Sigmoid colon (tissue), 6 donors: ENCODE measurements at regions not wholly inside any gene's neighbourhood (a gene's known extent, or its start where the extent isn't known, plus 50 kb on each side); places are given as distances from the start of the nearest gene placed in this dataset.

ENCODE experiments used
- DNase-seq: peaks from one replicate; pipeline ENCODE4 v3.0.0-alpha.2; 2019
- H3K27ac ChIP-seq, 4 donors: fragments of 200-600 bp; sonication (generic); one replicate each; pipeline ENCODE4 v1.5.1; 2016 to 2019; ENCODE audit warnings: mild to moderate bottlenecking in 1 of 4
- H3K27me3 ChIP-seq, 3 donors: fragments of 200-600 bp; sonication (generic); one replicate each; pipeline ENCODE4 v1.5.1; 2019; ENCODE audit warnings: mild to moderate bottlenecking in 1 of 3
- H3K36me3 ChIP-seq, 4 donors: fragments of 200-600 bp; sonication (generic); one replicate each; pipeline ENCODE4 v1.5.1; 2016 to 2019
- H3K4me1 ChIP-seq, 4 donors: fragments of 200-600 bp; sonication (generic); one replicate each; pipeline ENCODE4 v1.5.1; 2017 to 2019
- H3K4me3 ChIP-seq, 4 donors: fragments of 200-600 bp; sonication (generic); one replicate each; pipeline ENCODE4 v1.5.1; 2017 to 2019; ENCODE audit warnings: mild to moderate bottlenecking in 2 of 4, moderate library complexity in 1 of 4
- H3K9me3 ChIP-seq, 4 donors: fragments of 200-600 bp in 3 of 4; sonication (generic) in 3 of 4; one replicate each; pipeline versions ENCODE4 v1.5.1 to v1.6.1; 2013 to 2019
- EP300 ChIP-seq, 4 donors: sonication (generic); formaldehyde crosslinking; IDR thresholded peaks; one replicate each; pipeline ENCODE4 v1.6.1; 2017; ENCODE audit warnings: antibody characterized with exemption in 4 of 4
- POLR2A ChIP-seq, 2 donors: fragments of 450-650 bp; IDR thresholded peaks; one replicate each; pipeline ENCODE4 v1.6.1; 2016; ENCODE audit warnings: antibody characterized with exemption in 2 of 2, mild to moderate bottlenecking in 2 of 2, moderate library complexity in 2 of 2
- POLR2AphosphoS5 ChIP-seq, 4 donors: sonication (generic); formaldehyde crosslinking; IDR thresholded peaks; one replicate each; pipeline ENCODE4 v1.6.1; 2017; ENCODE audit warnings: antibody characterized with exemption in 4 of 4
- WGBS, 2 donors: extraction: QIAGEN DNeasy Blood & Tissue Kit; methylation state at CpG; one replicate each; pipeline ENCODE4 v1.1.7; 2013; 5-methylcytosine and 5-hydroxymethylcytosine counted together
- intact Hi-C: fragments of 100-400 bp; cut with DNase I; formaldehyde crosslinking; loops from one replicate; pipeline ENCODE4 v1.15.1; 2023
- TF ChIP-seq, protein P1 (sequence below), 4 experiments: fragments of 450-650 bp in 3 of 4; fragments of 200-600 bp in 1 of 4; IDR thresholded peaks; one replicate each; pipeline ENCODE4 v1.5.1; 2016 to 2019; ENCODE audit warnings: antibody characterized with exemption in 4 of 4, mild to moderate bottlenecking in 3 of 4, moderate library complexity in 2 of 4
- donor health status: healthy with polysubstance abuse.
- donor health status: healthy.

- H3K4me3 ChIP-seq, result no peak overlapping the region
- no peaks in the 10 kb centered on the region for H3K36me3 ChIP-seq
- H3K9me3 ChIP-seq, result peaks cover 0 to 3% (median 0%) of the 10 kb centered on the region in 4 donors
- H3K27me3 ChIP-seq, result no peaks in the 10 kb centered on the region
- intact Hi-C loops, result no loop called here
- TF ChIP-seq, protein P1, sequence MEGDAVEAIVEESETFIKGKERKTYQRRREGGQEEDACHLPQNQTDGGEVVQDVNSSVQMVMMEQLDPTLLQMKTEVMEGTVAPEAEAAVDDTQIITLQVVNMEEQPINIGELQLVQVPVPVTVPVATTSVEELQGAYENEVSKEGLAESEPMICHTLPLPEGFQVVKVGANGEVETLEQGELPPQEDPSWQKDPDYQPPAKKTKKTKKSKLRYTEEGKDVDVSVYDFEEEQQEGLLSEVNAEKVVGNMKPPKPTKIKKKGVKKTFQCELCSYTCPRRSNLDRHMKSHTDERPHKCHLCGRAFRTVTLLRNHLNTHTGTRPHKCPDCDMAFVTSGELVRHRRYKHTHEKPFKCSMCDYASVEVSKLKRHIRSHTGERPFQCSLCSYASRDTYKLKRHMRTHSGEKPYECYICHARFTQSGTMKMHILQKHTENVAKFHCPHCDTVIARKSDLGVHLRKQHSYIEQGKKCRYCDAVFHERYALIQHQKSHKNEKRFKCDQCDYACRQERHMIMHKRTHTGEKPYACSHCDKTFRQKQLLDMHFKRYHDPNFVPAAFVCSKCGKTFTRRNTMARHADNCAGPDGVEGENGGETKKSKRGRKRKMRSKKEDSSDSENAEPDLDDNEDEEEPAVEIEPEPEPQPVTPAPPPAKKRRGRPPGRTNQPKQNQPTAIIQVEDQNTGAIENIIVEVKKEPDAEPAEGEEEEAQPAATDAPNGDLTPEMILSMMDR (IDR thresholded peaks at IDR 0.05), result no peak
- no peak for TF ChIP-seq POLR2A (IDR thresholded peaks at IDR 0.05)
- TF ChIP-seq EP300 (IDR thresholded peaks at IDR 0.05), result no peak
- no peak for TF ChIP-seq POLR2AphosphoS5 (IDR thresholded peaks at IDR 0.05)
- WGBS, 2 donors, result 88 to 91% methylated on average over 2 of the region's 2 CpGs
- no peaks in the 10 kb centered on the region for H3K4me1 ChIP-seq
- DNase-seq, result no peak
- no peak overlapping the region for H3K27ac ChIP-seq
These were observed 982.3 kb upstream of the DDX18 start for GRCh38 chr2:116832148-116832547.

GRCh38 chr2:116833052-116833451 is 981.4 kb upstream of the DDX18 start:
- Histone ChIP-seq H3K4me1 (no peaks in the 10 kb centered on the region), H3K36me3 (no peaks in the 10 kb centered on the region), H3K27me3 (no peaks in the 10 kb centered on the region), H3K4me3 (no peak overlapping the region), H3K27ac (no peak overlapping the region), H3K9me3 (no peaks in the 10 kb centered on the region)
- DNase-seq, result no peak
- no peak for TF ChIP-seq POLR2AphosphoS5 (IDR thresholded peaks at IDR 0.05)
- TF ChIP-seq EP300 (IDR thresholded peaks at IDR 0.05), result no peak
- 93 to 94% methylated on average over 3 of the region's 3 CpGs for WGBS, 2 donors
- intact Hi-C loops, result no loop called here

- no peaks in the 10 kb centered on the region for H3K27me3 ChIP-seq
- H3K36me3 ChIP-seq, result no peaks in the 10 kb centered on the region
- H3K9me3 ChIP-seq, result no peaks in the 10 kb centered on the region
- intact Hi-C loops, result no loop called here
- no peak overlapping the region for H3K27ac ChIP-seq
- TF ChIP-seq POLR2A (IDR thresholded peaks at IDR 0.05), result no peak
- no peak for TF ChIP-seq EP300 (IDR thresholded peaks at IDR 0.05)
- TF ChIP-seq, protein P1 (IDR thresholded peaks at IDR 0.05), result no peak
- no peak for TF ChIP-seq POLR2AphosphoS5 (IDR thresholded peaks at IDR 0.05)
- no peak for DNase-seq
- no peaks in the 10 kb centered on the region for H3K4me1 ChIP-seq
- 83 to 92% methylated on average over 5 of the region's 5 CpGs for WGBS, 2 donors
- H3K4me3 ChIP-seq, result no peak overlapping the region
These were observed 972.3 kb upstream of the DDX18 start for GRCh38 chr2:116842164-116842563.

DNA sequence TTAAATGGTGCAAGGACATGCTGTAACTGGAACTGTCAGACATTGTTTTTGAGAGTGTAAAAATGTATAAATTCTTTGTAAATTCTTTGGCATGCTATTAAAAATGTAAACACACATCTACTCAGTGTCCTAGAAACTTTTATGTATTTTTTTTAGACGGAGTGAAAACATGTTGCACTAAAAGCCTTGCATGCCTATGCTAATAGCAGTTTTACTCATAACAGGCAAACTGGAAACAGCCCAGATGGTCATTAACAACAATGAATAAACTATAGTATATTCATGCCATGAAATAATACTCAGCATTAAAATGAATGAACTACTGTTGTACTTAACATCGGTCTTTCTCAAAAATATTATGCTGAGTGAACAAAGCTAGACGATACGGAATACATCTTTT is 954.8 kb upstream of the DDX18 start:
- H3K36me3 ChIP-seq, result no peaks in the 10 kb centered on the region
- WGBS, 2 donors, result 71 to 85% methylated on average over 4 of the region's 4 CpGs
- no peaks in the 10 kb centered on the region for H3K4me1 ChIP-seq
- H3K27me3 ChIP-seq, result no peaks in the 10 kb centered on the region
- DNase-seq, result no peak
- no peak overlapping the region for H3K4me3 ChIP-seq
- H3K9me3 ChIP-seq, result peaks cover 0 to 3% (median 0%) of the 10 kb centered on the region in 4 donors
- intact Hi-C loops, result no loop called here
- TF ChIP-seq, protein P1 (IDR thresholded peaks at IDR 0.05), result no peak
- no peak for TF ChIP-seq POLR2A (IDR thresholded peaks at IDR 0.05)
- no peak for TF ChIP-seq POLR2AphosphoS5 (IDR thresholded peaks at IDR 0.05)
- TF ChIP-seq EP300 (IDR thresholded peaks at IDR 0.05), result no peak
- no peak overlapping the region for H3K27ac ChIP-seq

GRCh38 chr2:116874021-116874420 is 940.5 kb upstream of the DDX18 start:
- H3K9me3 ChIP-seq, result no peaks in the 10 kb centered on the region
- no peaks in the 10 kb centered on the region for H3K4me1 ChIP-seq
- intact Hi-C loops, result no loop called here
- H3K4me3 ChIP-seq, result no peak overlapping the region
- H3K36me3 ChIP-seq, result no peaks in the 10 kb centered on the region
- 90 to 93% methylated on average over 5 of the region's 5 CpGs for WGBS, 2 donors
- TF ChIP-seq, protein P1 (IDR thresholded peaks at IDR 0.05), result no peak
- TF ChIP-seq POLR2AphosphoS5 (IDR thresholded peaks at IDR 0.05), result no peak
- no peak for TF ChIP-seq POLR2A (IDR thresholded peaks at IDR 0.05)
- TF ChIP-seq EP300 (IDR thresholded peaks at IDR 0.05), result no peak
- H3K27ac ChIP-seq, result no peak overlapping the region
- DNase-seq, result no peak
- H3K27me3 ChIP-seq, result no peaks in the 10 kb centered on the region
